Smooth muscle cell (in vitro differentiated cells): ENCODE measurements at regions not wholly inside any gene's neighbourhood (a gene's known extent, or its start where the extent isn't known, plus 50 kb on each side); places are given as distances from the start of the nearest gene placed in this dataset.

ENCODE experiments used
- DNase-seq: peaks from one replicate; lab custom pipeline; 2025; ENCODE audit not compliant: unreplicated experiment; lab: John Stamatoyannopoulos, UW
- H2AFZ ChIP-seq: fragments of 200-600 bp; sonication (generic); 2 replicates; pipeline ENCODE4 v1.6.0; 2016; ENCODE audit warnings: antibody characterized with exemption, low read depth, mild to moderate bottlenecking
- H3F3A ChIP-seq: fragments of 200-600 bp; sonication (generic); 2 replicates; pipeline ENCODE4 v1.6.0; 2017; ENCODE audit warnings: antibody characterized with exemption, low read depth
- H3K27ac ChIP-seq: fragments of 200-600 bp; sonication (generic); 2 replicates; pipeline ENCODE4 v1.5.1; 2016; ENCODE audit warnings: low read depth, mild to moderate bottlenecking
- H3K27me3 ChIP-seq: fragments of 200-600 bp; sonication (generic); 2 replicates; pipeline ENCODE4 v1.6.1; 2016; ENCODE audit warnings: low read depth, mild to moderate bottlenecking
- H3K36me3 ChIP-seq: fragments of 200-600 bp; sonication (generic); 2 replicates; pipeline ENCODE4 v1.5.1; 2016; ENCODE audit warnings: low read depth
- H3K4me1 ChIP-seq: fragments of 200-600 bp; sonication (generic); 2 replicates; pipeline ENCODE4 v1.5.1; 2016; ENCODE audit warnings: low read depth
- H3K4me2 ChIP-seq: fragments of 200-600 bp; sonication (generic); 2 replicates; pipeline ENCODE4 v1.6.0; 2016; ENCODE audit warnings: mild to moderate bottlenecking
- H3K4me3 ChIP-seq: fragments of 200-600 bp; sonication (generic); 2 replicates; pipeline ENCODE4 v1.5.1; 2016; ENCODE audit warnings: mild to moderate bottlenecking
- H3K79me2 ChIP-seq: fragments of 200-600 bp; sonication (generic); 2 replicates; pipeline ENCODE4 v1.6.0; 2016; ENCODE audit warnings: low read depth, mild to moderate bottlenecking
- H3K9ac ChIP-seq: fragments of 200-600 bp; sonication (generic); 2 replicates; pipeline ENCODE4 v1.6.0; 2016; ENCODE audit warnings: low read depth
- H3K9me3 ChIP-seq: fragments of 200-600 bp; sonication (generic); replicated peaks from 2 replicates; pipeline ENCODE4 v1.5.1; 2016; ENCODE audit warnings: low read depth
- H4K20me1 ChIP-seq: fragments of 200-600 bp; sonication (generic); 2 replicates; pipeline ENCODE4 v1.6.0; 2016; ENCODE audit warnings: low read depth
- WGBS: methylation state at CpG from one replicate; pipeline ENCODE4 v1.1.7; 2016; ENCODE audit warnings: low lambda C conversion rate; 5-methylcytosine and 5-hydroxymethylcytosine counted together
- TF ChIP-seq, protein P1 (sequence below): fragments of 200-600 bp; sonication (generic); IDR thresholded peaks from 2 replicates; pipeline ENCODE4 v1.5.1; 2017; ENCODE audit warnings: borderline replicate concordance, mild to moderate bottlenecking, antibody characterized with exemption; ENCODE audit not compliant: insufficient read depth, poor library complexity, severe bottlenecking

DNA sequence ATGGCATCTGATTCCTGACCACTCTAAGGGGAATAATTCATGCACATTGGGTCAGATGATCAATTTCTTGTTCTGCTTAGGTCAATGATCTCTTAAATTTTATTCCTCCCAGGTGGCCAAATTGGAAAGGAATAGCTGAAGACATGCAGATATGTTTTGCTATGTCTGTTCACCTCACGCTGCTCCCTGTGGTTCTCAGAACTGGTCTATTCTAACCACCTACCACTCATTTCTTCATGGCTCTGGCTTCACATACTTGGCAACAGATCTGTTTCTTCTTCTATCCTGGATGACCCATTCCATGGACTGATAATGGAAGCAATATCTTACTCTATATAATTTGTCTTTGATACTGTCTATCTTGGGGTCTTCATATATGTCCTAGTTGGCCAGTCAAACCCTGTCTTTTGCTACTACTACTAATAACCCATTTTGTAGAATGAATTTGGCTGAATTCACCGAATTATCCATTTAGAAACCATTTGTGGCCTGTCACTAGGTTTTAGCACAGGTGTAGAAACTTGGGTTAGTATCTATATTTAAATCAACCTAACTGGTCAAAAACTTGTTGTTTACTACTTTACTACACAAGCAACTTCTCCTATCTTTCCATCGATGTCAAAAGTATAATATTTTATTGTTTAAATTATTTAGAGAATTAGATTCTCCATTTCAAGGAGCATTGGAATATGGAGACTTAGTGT lies 650.9 kb downstream of the TLE4 start:
- H3K36me3 ChIP-seq, result no peaks in the 10 kb centered on the region
- no peaks in the 10 kb centered on the region for H4K20me1 ChIP-seq
- TF ChIP-seq, protein P1, sequence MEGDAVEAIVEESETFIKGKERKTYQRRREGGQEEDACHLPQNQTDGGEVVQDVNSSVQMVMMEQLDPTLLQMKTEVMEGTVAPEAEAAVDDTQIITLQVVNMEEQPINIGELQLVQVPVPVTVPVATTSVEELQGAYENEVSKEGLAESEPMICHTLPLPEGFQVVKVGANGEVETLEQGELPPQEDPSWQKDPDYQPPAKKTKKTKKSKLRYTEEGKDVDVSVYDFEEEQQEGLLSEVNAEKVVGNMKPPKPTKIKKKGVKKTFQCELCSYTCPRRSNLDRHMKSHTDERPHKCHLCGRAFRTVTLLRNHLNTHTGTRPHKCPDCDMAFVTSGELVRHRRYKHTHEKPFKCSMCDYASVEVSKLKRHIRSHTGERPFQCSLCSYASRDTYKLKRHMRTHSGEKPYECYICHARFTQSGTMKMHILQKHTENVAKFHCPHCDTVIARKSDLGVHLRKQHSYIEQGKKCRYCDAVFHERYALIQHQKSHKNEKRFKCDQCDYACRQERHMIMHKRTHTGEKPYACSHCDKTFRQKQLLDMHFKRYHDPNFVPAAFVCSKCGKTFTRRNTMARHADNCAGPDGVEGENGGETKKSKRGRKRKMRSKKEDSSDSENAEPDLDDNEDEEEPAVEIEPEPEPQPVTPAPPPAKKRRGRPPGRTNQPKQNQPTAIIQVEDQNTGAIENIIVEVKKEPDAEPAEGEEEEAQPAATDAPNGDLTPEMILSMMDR, result no peak
- no peaks in the 10 kb centered on the region for H3K9me3 ChIP-seq
- H3K9ac ChIP-seq, result no peak overlapping the region
- no peak for DNase-seq
- no peaks in the 10 kb centered on the region for H3K27me3 ChIP-seq
- no peak overlapping the region for H3K27ac ChIP-seq
- no peaks in the 10 kb centered on the region for H3K4me1 ChIP-seq
- no peak overlapping the region for H3K4me3 ChIP-seq
- no peak overlapping the region for H2AFZ ChIP-seq
- H3K79me2 ChIP-seq, result no peaks in the 10 kb centered on the region
- H3F3A ChIP-seq, result no peaks in the 10 kb centered on the region
- WGBS, result 96% methylated on average over 3 of the region's 3 CpGs
- H3K4me2 ChIP-seq, result no peak overlapping the region

DNA sequence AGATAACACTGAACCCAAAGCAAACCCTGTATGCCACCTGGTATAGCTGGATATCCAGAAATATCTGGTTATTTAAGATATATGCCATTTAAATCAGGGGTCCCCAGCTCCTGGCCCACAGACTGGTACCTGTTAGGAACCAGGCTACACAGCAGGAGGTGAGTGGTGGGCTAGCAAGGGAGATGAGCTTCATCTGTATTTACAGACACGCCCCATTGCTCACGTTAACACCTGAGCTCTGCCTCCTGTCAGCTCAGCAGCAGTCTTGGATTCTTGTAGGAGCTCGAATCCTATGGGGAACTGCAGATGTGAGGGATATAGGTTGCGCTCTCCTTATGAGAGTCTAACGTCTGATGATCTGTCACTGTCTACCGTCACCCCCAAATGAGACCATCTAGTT lies 646.6 kb downstream of the TLE4 start:
- peaks cover 5% of the 10 kb centered on the region for H3K27me3 ChIP-seq
- TF ChIP-seq, protein P1, result no peak
- H3F3A ChIP-seq, result no peaks in the 10 kb centered on the region
- no peak for DNase-seq
- H3K27ac ChIP-seq, result no peak overlapping the region
- WGBS, result 77% methylated on average over 6 of the region's 6 CpGs
- H3K4me2 ChIP-seq, result no peak overlapping the region
- no peaks in the 10 kb centered on the region for H3K79me2 ChIP-seq
- H3K4me3 ChIP-seq, result no peak overlapping the region
- H3K4me1 ChIP-seq, result no peaks in the 10 kb centered on the region
- H3K36me3 ChIP-seq, result no peaks in the 10 kb centered on the region
- H3K9ac ChIP-seq, result no peak overlapping the region
- H4K20me1 ChIP-seq, result no peaks in the 10 kb centered on the region
- no peaks in the 10 kb centered on the region for H3K9me3 ChIP-seq
- no peak overlapping the region for H2AFZ ChIP-seq

DNA sequence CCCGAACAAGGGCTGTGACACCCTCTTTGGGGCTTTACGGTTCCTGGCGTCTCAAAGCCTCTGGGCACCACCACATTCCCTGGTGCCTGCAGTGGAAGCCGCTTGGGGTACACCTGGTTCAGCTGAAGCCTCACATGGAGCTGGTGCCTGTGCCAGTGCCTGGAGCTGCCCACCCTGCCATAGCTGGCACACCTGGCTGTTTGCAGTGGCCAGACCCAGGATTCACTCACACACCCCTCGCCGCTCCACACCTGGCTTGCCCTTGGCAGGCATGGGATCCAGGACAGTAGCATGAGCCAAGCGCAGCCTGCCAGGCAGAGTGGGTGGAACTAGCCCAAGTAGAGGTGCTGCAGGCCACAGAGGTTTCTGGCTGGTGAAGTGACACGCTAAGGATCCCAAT lies 641.8 kb downstream of the TLE4 start:
- no peak overlapping the region for H3K4me3 ChIP-seq
- no peak overlapping the region for H3K4me2 ChIP-seq
- DNase-seq, result no peak
- TF ChIP-seq, protein P1, result no peak
- no peak overlapping the region for H3K27ac ChIP-seq
- no peaks in the 10 kb centered on the region for H3K36me3 ChIP-seq
- no peaks in the 10 kb centered on the region for H4K20me1 ChIP-seq
- 97% methylated on average over 8 of the region's 8 CpGs for WGBS
- H3K9me3 ChIP-seq, result no peaks in the 10 kb centered on the region
- H3F3A ChIP-seq, result no peaks in the 10 kb centered on the region
- H3K27me3 ChIP-seq, result peaks cover 5% of the 10 kb centered on the region
- no peaks in the 10 kb centered on the region for H3K79me2 ChIP-seq
- no peaks in the 10 kb centered on the region for H3K4me1 ChIP-seq
- H3K9ac ChIP-seq, result no peak overlapping the region
- no peak overlapping the region for H2AFZ ChIP-seq

DNA sequence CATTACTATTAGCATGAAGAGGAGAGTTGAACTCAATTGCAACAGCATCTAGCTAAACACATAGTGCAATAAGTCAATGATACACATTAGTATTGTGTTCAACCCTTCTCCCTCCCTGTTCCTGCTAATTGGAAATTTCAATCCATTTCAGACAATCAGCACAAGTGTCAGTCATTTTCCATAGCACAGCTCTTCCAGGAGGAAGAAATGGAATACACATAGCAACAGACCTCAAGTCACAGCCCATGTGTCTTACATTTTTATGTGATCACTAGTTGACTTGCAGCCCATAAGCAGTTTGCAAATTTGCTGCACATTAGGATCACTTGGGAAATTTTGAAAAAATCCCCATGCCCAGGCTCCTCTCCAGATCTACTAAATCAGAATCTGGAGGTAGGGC lies 636.9 kb downstream of the TLE4 start:
- Histone ChIP-seq H3K4me1 (no peaks in the 10 kb centered on the region), H3K4me3 (no peak overlapping the region), H4K20me1 (no peaks in the 10 kb centered on the region), H3K27me3 (no peaks in the 10 kb centered on the region), H3K4me2 (no peak overlapping the region), H3K36me3 (no peaks in the 10 kb centered on the region), H3K9me3 (no peaks in the 10 kb centered on the region), H3K79me2 (no peaks in the 10 kb centered on the region), H3F3A (no peaks in the 10 kb centered on the region), H3K27ac (no peak overlapping the region), H3K9ac (no peak overlapping the region), H2AFZ (no peak overlapping the region)
- DNase-seq, result no peak
- TF ChIP-seq, protein P1, result no peak
